A172 (cell line): ENCODE measurements at regions not wholly inside any gene's neighbourhood (a gene's known extent, or its start where the extent isn't known, plus 50 kb on each side); places are given as distances from the start of the nearest gene placed in this dataset.

Experiments
- DNase-seq: peaks from one replicate; pipeline ENCODE4 v3.0.0-alpha.2; 2015; ENCODE audit warnings: low spot score

DNA sequence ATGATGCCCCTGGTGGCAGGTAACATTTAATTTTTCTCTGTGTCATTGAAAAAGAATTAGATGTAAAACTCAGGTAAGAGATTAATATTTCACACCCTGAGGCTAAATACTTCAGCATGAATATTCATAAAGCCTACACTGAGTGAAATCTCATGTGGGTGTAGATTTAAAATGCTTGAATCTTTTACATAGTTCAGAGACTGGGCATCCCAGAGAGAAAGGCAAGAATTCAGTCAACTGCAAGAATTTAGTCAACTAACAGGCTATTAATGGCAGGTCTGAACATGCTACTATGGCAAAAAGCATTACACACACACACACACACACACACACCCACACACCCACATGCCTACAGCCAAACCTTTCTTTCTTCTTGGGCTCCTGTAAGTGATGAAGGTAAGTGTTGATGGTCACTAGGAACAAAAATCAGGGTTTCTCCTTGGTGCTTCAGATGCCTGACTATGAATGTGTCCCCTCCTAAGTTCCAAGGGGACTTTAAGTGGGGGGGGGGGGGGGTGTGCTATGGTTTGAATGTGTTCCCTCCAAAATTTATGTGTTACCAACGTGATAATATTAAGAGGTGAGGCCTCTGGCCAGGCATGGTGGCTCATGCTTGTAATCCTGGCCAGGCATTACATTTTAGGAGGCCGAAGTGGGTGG lies 63.7 kb upstream of the PSMD7 start:
- no peak for DNase-seq

DNA sequence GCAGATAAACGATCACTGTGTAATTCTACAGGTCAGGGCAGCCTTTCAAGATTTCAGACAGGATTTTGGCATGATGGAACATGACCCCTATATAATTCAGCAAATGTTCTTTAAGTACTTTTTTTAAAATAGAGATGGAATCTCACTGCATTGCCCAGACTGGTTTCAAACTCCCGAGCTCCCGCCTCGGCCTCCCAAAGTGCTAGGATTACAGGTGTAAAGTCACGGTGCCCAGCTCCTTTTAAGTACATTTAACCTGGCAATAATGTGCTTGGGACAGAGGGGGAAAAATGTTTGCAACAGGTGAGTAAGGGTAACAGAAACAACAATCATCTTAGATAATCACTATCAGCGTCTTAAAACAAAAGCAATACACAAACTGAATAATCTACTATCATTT lies 66.5 kb upstream of the PSMD7 start:
- DNase-seq = no peak

DNA sequence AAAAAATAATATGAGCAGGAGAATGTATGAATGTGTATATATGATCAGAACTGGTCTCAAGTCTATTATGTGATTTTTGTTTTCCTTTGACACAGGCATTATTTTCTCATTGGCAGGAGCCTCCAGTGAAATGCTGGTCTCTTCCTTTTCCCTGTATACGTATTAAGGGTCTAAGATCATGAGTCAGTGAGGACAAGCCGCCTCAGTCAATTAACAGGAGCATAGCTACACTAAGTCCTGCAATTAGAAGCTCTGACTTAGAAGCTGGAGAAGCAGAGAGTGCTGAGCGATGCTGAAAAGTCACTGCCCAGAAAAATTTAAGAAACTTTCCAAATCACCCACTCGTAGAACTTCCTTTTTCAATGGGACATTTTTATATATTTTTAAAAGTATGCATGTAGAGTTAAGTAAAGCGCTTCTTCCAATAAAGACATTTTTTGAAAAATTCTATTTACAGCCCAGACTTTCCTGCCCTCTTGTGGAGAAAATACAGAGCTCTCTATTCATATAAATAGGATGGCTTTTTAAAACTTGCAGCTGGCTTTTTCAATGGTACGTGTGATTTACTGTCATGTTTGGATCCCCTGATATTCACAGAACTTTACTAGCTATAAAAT lies 70.2 kb upstream of the PSMD7 start:
- peak; percentile 19 for DNase-seq

DNA sequence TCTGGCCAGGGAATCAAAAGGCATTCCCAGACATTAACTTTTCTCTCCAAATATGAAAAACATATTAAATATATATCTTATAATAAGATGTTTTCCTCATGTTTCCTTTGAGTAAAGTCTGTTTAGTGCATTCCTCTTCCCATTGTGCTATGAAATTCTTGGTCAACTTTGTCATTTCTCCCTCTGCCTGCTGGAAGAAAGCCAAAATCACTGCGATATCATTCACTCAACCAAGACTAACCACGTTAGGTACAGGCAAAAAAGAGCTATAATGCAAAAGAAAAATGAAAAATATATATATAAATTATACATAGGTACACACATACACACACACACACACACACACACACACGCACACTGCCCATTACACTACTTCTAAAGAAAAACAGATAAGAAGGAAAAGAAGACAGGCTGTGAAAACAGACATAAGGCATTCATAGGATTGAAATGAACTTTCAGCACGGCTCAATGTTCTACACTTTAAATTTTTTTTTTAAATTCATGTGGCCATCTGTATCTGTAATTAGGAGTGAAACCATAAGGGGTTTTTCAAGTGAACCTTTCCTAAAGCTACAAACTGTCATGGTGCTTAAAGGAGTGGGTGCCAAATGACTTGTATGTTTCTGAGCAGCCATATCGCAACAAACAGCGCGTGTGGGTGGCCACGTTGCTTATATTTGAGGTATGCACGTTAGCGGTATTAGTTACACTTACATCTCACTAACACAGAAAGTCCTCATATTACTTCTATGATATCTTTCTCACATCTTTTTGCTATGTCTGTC lies 71.6 kb upstream of the PSMD7 start:
- peak; percentile 8 for DNase-seq

DNA sequence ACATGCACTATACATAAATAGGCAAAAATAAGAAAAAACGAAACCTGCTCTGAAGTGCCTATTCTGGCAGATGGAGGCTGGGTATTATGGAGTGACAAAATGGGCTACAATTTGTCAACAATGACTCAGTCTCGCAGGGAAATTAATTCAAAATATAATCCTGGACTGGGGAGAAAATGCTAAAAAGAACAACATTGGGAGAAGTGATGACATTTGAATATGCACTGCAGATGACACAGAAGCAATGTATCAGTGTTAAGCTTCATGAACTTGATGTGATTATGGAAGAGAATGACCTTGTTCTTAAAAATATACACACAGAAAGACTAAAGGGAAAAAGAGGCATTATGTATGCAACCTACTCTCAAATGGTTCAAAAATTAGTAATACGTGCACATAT lies 74.8 kb upstream of the PSMD7 start:
- DNase-seq = no peak

DNA sequence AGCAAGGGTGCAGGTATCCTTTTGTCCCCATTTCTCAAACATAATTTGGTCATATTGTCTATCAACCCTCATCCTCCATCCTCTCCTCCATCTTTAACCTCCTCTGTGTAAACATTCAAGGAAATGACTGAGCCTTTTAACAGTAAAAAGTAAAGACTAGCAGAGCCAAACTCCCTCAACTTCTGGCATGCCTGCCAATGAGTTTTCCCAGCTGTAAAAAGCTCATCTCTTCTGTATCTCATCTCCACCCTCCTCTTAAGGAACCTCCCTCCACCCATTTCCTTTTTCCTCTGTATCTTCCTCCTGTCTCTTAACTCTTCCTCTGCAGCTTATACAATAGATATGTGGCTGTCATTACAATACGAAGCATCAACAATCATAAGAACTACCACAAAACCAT lies 76.9 kb upstream of the PSMD7 start:
- no peak for DNase-seq

DNA sequence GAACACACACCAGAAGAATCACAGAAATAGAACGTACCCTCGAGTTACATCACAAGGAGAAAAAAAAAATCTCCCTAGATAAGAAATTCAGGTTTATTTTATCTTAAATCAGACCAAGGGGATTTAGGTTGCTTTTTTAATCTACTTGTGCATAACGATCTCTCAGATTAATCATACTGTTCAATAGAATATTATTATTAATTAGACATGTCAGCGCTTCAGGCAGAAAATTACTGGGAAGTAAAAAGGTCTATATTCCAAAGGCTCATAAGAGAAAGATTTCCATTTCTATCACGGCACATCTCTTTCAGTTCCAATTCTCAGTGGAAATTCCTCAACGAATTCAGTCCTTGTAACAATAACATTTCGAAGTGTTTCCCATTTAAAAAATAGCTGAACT lies 77.7 kb upstream of the PSMD7 start:
- DNase-seq = no peak

DNA sequence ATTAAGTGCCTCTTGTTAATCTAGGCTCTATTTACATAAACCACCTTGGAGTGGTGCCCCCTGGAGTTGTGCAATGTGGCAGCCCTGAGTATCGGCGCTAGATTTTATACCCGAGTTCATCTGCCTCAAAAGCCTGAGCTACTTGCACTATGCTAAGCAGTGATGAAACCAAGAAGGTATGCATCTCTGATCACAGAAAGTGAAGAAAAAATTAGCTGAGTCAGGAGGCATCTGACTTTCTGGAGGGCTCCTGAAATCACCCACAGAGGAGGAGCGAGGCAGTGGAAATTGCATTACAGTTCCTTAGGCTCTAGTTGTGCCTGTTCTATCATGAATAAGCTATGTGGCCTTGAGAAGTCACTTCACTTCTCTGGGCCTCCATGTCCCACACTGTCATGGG lies 80.3 kb upstream of the PSMD7 start:
- no peak for DNase-seq

DNA sequence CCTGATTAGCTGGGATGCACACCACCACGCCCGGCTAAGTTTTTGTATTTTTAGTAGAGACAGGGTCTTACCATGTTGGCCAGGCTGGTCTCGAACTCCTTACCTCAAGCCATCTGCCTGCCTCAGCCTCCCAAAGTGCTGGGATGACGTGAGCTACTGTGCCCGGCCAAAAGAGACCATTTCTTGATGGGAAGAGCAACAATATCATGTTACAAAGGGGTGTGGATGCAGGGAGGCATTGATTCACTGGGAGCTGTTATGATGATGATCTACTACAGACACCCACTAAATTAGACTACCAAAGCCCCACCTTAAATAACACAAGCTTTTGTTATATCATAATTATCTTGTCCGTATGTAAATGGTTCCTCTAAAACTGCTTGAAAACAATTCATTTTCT lies 81.4 kb upstream of the PSMD7 start:
- DNase-seq = no peak

DNA sequence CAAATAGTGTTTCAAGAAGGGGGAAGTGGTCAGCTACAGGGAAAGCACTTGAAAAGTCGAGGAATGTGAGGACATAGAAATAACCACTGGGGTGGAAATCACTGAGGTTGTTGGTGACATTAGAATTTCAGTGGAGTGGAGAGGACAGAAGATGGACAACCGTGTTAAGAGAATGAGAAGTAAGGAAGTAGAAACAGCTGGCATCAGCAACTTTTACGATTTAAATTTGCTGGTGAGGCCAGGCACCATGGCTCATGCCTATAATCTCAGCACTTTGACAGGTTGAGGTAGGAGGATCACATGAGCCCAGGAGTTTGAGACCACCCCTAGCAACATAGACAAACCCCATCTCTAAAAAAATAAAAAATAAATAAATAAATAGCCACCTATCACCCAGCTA lies 83.2 kb upstream of the PSMD7 start:
- no peak for DNase-seq

DNA sequence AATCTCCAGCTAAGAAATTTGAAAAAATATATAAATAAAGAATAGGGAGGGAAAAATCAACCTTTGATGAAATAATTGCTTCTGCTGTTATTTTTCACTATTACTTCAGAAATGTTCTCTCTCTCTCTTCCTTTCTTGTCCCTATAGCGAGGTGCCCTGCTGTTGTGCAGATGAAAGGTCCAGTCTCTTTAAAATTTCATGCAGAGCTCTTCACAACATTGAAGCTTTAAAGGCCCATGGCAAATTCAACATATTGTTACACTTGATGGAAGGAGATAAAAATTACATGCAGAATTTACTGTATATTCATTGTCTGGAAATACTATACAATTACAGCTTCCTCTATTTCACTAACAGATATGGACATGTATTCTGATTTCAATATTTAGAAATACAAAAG lies 86.4 kb upstream of the PSMD7 start:
- no peak for DNase-seq

DNA sequence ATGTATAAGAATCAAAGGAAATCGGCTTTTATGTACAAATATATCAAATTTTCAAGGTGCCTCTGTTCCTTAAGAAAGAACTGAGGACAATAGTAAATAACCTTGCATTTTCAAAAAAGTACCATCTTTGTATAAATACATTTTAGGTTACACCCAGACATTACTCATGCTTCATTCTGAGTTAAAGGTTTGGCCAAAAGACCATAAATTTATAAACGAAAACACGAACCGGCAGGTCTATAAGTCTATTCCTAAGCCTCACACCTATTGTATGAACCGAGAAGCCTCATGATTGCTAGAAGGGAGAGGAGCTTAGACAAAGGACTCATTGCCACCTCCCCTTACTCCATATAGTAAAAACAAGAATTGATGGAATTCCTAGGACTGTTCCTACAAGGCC lies 94.6 kb upstream of the PSMD7 start:
- DNase-seq = no peak

DNA sequence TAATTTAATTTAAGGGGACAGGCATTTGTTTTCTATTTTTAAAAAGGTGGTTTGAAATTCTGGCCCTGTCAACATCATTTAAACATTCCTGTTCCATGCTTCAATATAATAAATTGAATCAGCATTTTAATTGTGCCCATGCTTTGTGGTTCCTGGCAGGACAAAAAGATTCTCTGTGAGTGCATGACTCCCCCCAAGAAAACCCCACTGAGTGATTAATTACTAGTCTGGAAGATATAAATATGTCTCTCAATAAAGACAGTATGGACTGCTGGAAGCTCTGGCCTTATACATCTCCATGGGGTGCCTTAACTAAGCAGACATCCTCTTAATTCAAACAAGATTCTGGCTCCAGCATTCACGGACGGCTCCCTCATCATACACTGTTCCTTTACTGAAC lies 95.0 kb upstream of the PSMD7 start:
- no peak for DNase-seq

DNA sequence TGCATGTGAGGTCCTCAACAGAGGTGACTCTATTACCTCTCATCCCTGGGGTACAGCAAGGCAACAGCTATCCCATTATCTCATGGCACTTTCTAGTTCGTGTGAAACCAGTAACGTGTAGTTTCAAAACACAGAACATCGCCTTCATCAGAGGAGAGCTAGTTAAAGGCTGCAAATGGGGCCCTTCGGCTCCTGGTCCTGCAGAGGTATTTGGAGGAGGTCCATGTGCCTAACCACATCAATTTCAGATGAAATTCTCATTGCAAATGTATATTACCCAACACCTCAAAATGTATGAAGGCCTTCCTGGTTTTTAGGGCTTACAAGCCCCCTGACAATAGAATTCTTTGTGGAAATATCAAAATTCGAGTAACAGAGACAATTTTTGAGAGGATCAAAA lies 95.7 kb upstream of the PSMD7 start:
- DNase-seq = no peak

DNA sequence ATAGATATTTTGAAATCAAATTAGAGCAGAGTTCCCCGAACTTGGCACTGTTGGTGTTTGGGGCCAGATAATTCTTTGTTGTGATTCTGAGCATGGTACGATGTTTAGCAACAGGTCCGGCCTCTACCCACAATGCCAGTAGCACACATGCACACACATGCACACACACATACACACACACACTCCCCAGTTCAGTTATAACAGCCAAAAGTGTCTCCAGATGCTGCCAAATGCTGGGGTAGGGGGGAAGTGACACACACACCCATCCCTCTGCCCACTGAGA lies 96.8 kb upstream of the PSMD7 start:
- DNase-seq = no peak

DNA sequence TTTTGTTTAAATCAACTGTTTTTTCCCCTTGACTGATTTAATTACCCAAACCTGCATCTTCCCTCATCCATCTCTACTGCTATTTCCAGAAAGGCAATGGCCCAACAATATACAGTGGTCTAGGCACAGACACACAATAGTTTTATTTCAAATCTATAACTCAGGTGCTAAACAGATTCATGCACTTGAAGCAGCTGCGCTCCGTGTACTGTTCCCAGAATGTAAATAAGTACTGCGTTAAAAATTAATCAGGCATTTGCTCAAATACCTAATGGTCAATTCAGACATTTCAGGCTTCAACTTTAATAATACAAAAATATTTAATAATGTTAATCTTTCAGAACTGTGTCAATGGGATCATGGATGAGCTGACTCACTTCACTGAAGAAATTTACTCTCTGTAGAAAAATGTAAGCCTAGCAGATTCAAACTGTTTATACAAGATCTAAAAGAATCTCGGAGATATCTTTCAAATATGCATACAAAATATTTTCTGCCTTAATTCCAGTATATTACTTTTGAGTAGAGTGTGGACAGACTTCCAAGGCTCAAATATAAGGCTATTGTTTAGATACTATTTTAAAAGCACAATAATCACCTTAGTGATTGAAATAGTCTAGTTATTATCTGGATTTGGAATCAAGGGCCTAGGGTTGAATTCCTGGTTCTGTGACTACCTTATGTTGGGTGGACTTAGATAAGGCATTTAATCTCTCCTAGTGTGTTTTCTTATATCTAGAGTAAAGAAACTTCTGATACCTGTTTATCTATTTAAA lies 97.4 kb upstream of the PSMD7 start:
- no peak for DNase-seq

DNA sequence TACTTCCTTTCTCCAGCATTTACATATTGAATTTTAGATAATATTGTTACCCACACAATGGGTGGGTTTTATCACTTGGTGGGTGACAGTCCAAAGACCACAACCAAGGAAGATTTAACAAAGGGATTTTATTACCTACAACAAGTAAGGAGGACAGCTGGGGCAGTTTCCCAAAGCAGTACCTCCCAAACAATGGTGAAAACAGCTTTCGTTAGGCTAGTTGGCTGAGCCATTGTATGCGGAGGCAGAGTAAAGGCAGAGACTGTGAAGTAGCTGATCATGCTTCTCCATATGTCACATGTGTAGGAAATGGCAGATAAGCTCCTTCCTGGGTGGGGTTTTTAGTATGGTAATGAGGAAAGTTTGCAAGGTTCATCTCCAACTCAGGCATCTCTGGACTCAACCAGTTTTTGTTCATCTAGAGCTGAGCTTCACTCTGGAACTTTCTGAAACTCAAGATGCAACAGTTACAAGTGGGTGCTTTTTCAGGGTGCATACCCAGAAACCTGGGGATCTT lies 104.3 kb upstream of the PSMD7 start:
- no peak for DNase-seq

DNA sequence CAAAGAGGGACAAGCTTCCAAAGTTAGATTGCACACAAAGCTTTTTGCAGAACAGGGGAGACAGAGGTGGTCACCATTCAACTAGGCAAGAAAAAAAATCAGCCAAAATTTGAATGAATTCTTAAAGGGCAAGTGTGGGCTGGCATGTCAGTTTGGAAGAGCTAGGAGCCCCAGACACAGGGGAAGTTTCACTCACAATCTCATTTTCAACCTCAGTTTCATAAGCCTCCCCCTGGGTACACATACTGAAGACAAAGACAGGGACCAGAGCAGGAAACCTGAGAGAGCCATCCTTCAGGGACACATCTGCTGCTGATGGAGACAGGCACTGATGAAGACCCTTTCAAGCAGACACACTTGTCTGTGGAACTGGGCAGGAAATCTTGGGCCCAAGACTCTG lies 106.3 kb upstream of the PSMD7 start:
- no peak for DNase-seq

DNA sequence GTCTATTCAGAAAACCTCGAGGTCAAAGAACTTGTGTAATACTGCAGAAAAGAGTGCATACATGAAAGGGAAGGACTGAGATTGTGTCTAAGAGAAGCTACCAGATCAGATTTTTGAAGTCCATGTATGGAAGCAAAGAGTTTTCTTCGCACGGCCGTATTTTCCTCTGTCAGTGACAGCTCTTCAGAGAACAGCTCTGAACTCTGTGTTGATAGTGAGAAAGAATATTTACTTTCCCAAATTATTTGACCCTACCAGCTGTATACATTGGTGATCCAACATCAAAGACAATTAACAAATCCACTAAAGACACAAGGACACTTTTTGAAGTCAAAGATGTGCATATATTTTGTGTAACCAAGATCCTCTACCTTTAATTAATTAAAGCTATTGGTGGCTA lies 107.8 kb upstream of the PSMD7 start:
- DNase-seq = no peak

DNA sequence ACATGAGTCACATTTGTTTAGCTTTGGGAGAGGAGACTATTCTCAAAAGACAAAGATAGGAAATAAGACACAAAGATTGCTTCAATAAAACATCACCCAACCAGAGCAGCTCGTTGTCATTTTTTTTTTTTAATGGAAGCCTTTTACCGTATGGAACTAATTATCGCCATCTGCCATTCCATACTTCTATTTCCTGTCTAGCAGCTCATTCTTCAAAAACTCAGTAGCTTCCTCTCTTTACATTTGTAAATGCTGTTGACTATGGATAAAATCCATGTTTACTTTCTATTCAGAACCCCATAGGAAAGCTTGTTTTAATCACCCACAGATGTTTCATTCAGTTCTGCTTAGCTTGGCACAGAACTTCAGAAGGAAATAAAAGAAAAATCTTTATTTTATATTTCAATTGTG lies 110.0 kb upstream of the PSMD7 start:
- DNase-seq = no peak

DNA sequence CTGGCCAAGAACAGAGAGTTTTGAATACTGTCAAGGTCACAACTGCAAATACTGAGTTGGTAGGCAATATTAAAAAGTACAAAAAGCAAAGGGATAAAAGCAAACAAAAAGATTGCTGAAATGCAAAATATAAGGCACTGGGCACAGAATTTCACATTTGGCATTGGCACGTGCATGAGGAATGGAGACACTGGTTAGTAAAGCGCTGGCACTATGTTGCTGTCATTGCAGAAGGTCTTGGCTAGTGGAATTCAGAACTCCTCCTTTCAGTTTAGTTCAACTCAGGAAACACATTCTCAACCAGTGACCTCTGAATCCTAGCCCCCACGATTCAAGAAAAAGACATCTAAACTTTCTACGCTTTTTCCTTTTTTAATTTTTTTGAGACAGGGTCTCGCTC lies 111.8 kb upstream of the PSMD7 start:
- no peak for DNase-seq

DNA sequence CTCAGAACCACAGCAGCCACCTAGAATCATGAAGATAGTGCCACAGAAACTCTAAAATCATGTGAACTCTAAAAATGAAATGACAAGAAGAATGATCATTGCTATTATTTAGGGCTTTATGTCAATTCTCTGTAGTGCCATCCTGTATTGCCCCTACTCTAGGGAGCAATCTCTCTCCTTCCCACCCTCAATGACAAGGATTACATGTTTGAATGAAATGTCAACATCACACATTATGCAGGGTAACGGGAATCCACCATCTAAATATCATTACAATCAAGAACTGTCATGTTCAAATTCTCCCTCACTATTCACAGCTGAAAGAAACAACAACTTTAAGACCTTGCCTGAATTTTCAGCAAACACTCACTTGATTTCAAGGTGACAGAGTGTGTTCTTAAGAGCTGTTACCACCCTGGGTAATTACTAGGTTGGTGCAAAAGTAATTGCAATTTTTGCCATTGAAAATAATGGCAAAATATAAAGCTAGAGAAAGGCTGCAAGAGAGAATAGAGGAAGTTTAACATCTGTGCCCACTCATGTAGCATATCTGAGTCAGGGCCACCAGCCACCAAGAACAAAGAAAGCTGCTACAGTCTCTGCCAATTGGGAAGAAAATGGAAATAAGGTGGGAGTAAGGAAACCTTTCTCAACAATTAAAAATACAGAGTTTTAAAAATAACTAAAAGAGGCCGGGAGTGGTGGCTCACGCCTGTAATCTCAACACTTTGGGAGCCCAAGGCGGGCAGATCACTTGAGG lies 112.8 kb upstream of the PSMD7 start:
- no peak for DNase-seq
